ENCODE measurements at regions not wholly inside any gene's neighbourhood (a gene's known extent, or its start where the extent isn't known, plus 50 kb on each side); places are given as distances from the start of the nearest gene placed in this dataset.

GRCh38 chr12:65540140-65540539 lies 261.7 kb downstream of the MSRB3 start:
- no peak for ATAC-seq
- Histone ChIP-seq H3K27ac (ENCODE audit: extremely low read depth, low read depth, low read length) (no peak overlapping the region), H3K4me2 (ENCODE audit: insufficient read depth, low read length) (no peak overlapping the region), H3K79me2 (ENCODE audit: control insufficient read depth, insufficient read depth, low read length) (no peaks in the 10 kb centered on the region), H3K36me3 (ENCODE audit: control insufficient read depth, insufficient read depth, low read length) (no peaks in the 10 kb centered on the region), H3K9me1 (ENCODE audit: control insufficient read depth, insufficient read depth, low read length) (no peaks in the 10 kb centered on the region), H2AFZ (ENCODE audit: low read depth, low read length) (no peak overlapping the region), H3K9me3 (replicated peaks; ENCODE audit: control insufficient read depth, insufficient read depth, low read depth, low read length) (peaks cover 2% of the 10 kb centered on the region), H3K27me3 (ENCODE audit: control insufficient read depth in 2 of 2, insufficient read depth in 2 of 2, low read length in 2 of 2) (no peaks in the 10 kb centered on the region), H4K20me1 (replicated peaks; ENCODE audit: control insufficient read depth, insufficient read depth, low read length) (no peaks in the 10 kb centered on the region), H3K4me1 (replicated peaks in 1 of 2; ENCODE audit: control insufficient read depth in 2 of 2, insufficient read depth in 2 of 2, low read length in 2 of 2) (no peaks in the 10 kb centered on the region), H3K4me3 (no peak overlapping the region), H3K9ac (ENCODE audit: insufficient read depth in 1 of 2, low read depth in 2 of 2, low read length in 2 of 2) (no peak overlapping the region)
- FAIRE-seq: no peak
- POLR2A ChIA-PET: interaction anchor here (0.6 kb wide), 1 partner anchor 551 kb away, joined by 3 read pairs; no protein-coding TSS in a partner anchor
- no peak for DNase-seq (ENCODE audit: extremely low read depth in 1 of 4, low spot score in 3 of 4)
- WGBS (ENCODE audit: insufficient coverage, low coverage, missing lambda C conversion rate): 0% methylated on average over 1 of the region's 1 CpG
- no TSS peak for BruUV-seq (replicated peaks)
- CTCF ChIA-PET (ENCODE audit: low intra/inter-chr PET ratio): no interaction called here
- TF ChIP-seq SMAD3 (CRISPR knock-in tag; conservative IDR thresholded peaks at IDR 0.05): no peak
- peak in 1 of 2 experiments; percentile 83; a peak in 2 of 3 replicates for TF ChIP-seq CBX3 (IDR thresholded peaks at IDR 0.05; ENCODE audit: borderline replicate concordance in 1 of 2, low read length in 2 of 2)
- no peak for TF ChIP-seq ARHGAP35 (IDR thresholded peaks at IDR 0.05; ENCODE audit: partially characterized antibody)
- TF ChIP-seq TRIM28 (IDR thresholded peaks at IDR 0.05): peak; percentile 90
- in situ Hi-C loops (cut with MboI): no loop called here
- intact Hi-C loops (cut with micrococcal nuclease): no loop called here

DNA sequence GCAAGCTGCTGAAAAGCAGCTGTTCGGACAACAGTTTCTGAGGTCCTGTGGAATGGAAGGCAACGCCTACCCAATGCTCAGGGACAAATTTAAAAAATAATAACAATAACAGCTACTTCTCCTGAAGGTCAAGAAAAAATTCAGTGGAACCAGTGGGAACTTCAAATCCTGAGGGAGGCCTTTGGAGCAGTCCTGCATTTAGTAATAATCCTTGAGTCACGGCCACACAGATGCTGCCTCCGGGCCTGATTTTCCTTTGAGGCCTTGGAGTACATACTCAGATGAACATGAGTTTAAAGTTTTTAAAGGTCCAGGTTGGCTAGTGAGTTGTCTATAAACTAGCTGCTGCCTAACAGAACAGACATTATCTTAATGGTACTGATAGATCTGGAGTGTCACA lies 268.0 kb downstream of the MSRB3 start:
- FAIRE-seq: no peak
- ChIA-PET POLR2A (no interaction called here), CTCF (ENCODE audit: low intra/inter-chr PET ratio) (no interaction called here)
- no TSS peak for BruUV-seq (replicated peaks)
- H3K9me3 ChIP-seq (replicated peaks; ENCODE audit: control insufficient read depth, insufficient read depth, low read depth, low read length): no peaks in the 10 kb centered on the region
- H3K27me3 ChIP-seq (ENCODE audit: control insufficient read depth in 2 of 2, insufficient read depth in 2 of 2, low read length in 2 of 2): no peaks in the 10 kb centered on the region
- no peak for ATAC-seq
- WGBS (ENCODE audit: insufficient coverage, low coverage, missing lambda C conversion rate): 4% methylated on average over 4 of the region's 4 CpGs
- H3K4me2 ChIP-seq (ENCODE audit: insufficient read depth, low read length): no peak overlapping the region
- intact Hi-C loops (cut with micrococcal nuclease): no loop called here
- H2AFZ ChIP-seq (ENCODE audit: low read depth, low read length): no peak overlapping the region
- H3K9ac ChIP-seq (ENCODE audit: insufficient read depth in 1 of 2, low read depth in 2 of 2, low read length in 2 of 2): no peak overlapping the region
- in situ Hi-C loops (cut with MboI): no loop called here
- DNase-seq (ENCODE audit: extremely low read depth in 1 of 4, low spot score in 3 of 4): no peak
- H3K4me1 ChIP-seq (replicated peaks in 1 of 2; ENCODE audit: control insufficient read depth in 2 of 2, insufficient read depth in 2 of 2, low read length in 2 of 2): no peaks in the 10 kb centered on the region
- no peaks in the 10 kb centered on the region for H3K9me1 ChIP-seq (ENCODE audit: control insufficient read depth, insufficient read depth, low read length)
- H4K20me1 ChIP-seq (replicated peaks; ENCODE audit: control insufficient read depth, insufficient read depth, low read length): no peaks in the 10 kb centered on the region
- H3K27ac ChIP-seq (ENCODE audit: extremely low read depth, low read depth, low read length): no peak overlapping the region
- no peak overlapping the region for H3K4me3 ChIP-seq
- H3K79me2 ChIP-seq (ENCODE audit: control insufficient read depth, insufficient read depth, low read length): no peaks in the 10 kb centered on the region
- no peaks in the 10 kb centered on the region for H3K36me3 ChIP-seq (ENCODE audit: control insufficient read depth, insufficient read depth, low read length)
- TF ChIP-seq ZNF518B (CRISPR knock-in tag; IDR thresholded peaks at IDR 0.05) (no peak), MTA3 (IDR thresholded peaks at IDR 0.05; ENCODE audit: borderline replicate concordance) (no peak), NCOA6 (IDR thresholded peaks at IDR 0.05) (no peak), FOSL1 (tag; conservative IDR thresholded peaks at IDR 0.05) (no peak), ZNF316 (IDR thresholded peaks at IDR 0.05) (no peak), ILF3 (IDR thresholded peaks at IDR 0.05; ENCODE audit: borderline replicate concordance) (no peak)
- TF ChIP-seq, protein P1, sequence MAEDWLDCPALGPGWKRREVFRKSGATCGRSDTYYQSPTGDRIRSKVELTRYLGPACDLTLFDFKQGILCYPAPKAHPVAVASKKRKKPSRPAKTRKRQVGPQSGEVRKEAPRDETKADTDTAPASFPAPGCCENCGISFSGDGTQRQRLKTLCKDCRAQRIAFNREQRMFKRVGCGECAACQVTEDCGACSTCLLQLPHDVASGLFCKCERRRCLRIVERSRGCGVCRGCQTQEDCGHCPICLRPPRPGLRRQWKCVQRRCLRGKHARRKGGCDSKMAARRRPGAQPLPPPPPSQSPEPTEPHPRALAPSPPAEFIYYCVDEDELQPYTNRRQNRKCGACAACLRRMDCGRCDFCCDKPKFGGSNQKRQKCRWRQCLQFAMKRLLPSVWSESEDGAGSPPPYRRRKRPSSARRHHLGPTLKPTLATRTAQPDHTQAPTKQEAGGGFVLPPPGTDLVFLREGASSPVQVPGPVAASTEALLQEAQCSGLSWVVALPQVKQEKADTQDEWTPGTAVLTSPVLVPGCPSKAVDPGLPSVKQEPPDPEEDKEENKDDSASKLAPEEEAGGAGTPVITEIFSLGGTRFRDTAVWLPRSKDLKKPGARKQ (CRISPR knock-in tag; IDR thresholded peaks at IDR 0.05): no peak
- TF ChIP-seq, protein P2, sequence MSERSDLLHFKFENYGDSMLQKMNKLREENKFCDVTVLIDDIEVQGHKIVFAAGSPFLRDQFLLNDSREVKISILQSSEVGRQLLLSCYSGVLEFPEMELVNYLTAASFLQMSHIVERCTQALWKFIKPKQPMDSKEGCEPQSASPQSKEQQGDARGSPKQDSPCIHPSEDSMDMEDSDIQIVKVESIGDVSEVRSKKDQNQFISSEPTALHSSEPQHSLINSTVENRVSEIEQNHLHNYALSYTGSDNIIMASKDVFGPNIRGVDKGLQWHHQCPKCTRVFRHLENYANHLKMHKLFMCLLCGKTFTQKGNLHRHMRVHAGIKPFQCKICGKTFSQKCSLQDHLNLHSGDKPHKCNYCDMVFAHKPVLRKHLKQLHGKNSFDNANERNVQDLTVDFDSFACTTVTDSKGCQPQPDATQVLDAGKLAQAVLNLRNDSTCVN (CRISPR knock-in tag; IDR thresholded peaks at IDR 0.05): no peak
